ENCODE measurements at regions not wholly inside any gene's neighbourhood (a gene's known extent, or its start where the extent isn't known, plus 50 kb on each side); places are given as distances from the start of the nearest gene placed in this dataset.

DNA sequence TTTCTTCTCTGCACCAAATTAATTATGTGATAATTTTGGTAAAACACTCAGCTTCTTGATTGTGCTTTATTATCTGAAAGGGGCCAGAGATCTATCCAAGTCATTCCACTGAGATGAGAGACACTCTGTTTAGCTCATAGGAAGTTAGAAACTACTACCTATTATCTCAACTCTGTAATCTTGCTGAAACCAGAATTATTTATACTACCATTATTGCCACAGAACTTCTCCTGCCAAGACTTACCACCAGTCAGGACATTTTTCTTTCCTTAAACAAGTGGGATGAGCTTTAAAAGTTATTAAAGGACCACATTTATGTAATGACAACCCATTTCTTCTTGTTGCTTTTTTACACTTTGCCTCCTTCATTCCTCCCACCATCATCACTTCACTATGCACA lies 855.6 kb upstream of the PIK3C3 start:
- no peaks in the 10 kb centered on the region for H4K20me1 ChIP-seq (replicated peaks; ENCODE audit: insufficient read depth)
- no peak overlapping the region; the same call in 1 of the 2 replicates for H2AFZ ChIP-seq
- no peak overlapping the region for H3K4me2 ChIP-seq
- Mint-ChIP-seq H3K36me3 (ENCODE audit: low read depth) (no peaks in the 10 kb centered on the region; the same call in 2 of the 3 replicates), H3K4me3 (no peak overlapping the region), H3K27ac (no peak overlapping the region), H3K4me1 (no peaks in the 10 kb centered on the region), H3K27me3 (ENCODE audit: insufficient read depth, low read depth, poor library complexity) (peaks cover 2% of the 10 kb centered on the region), H3K9me3 (0 out of 3 replicates have a peak, but pooled peaks cover 4% of the 10 kb centered on the region)
- ATAC-seq (no peak), DNase-seq (ENCODE audit: low spot score) (no peak)
- no peak overlapping the region for H3K27ac ChIP-seq (ENCODE audit: low read depth)
- no peaks in the 10 kb centered on the region for H3F3A ChIP-seq (replicated peaks; ENCODE audit: low read depth)
- no peak for TF ChIP-seq CTCF (conservative IDR thresholded peaks at IDR 0.05; ENCODE audit: low read depth in 2 of 2)
- TF ChIP-seq ZNF114 (CRISPR knock-in tag; IDR thresholded peaks at IDR 0.05) = no peak
- TF ChIP-seq, protein P1, sequence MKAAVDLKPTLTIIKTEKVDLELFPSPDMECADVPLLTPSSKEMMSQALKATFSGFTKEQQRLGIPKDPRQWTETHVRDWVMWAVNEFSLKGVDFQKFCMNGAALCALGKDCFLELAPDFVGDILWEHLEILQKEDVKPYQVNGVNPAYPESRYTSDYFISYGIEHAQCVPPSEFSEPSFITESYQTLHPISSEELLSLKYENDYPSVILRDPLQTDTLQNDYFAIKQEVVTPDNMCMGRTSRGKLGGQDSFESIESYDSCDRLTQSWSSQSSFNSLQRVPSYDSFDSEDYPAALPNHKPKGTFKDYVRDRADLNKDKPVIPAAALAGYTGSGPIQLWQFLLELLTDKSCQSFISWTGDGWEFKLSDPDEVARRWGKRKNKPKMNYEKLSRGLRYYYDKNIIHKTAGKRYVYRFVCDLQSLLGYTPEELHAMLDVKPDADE (IDR thresholded peaks at IDR 0.05) = no peak
- TF ChIP-seq ZNF331 (CRISPR knock-in tag; IDR thresholded peaks at IDR 0.05; ENCODE audit: low read depth) = no peak
- no peak for TF ChIP-seq REST (IDR thresholded peaks at IDR 0.05; ENCODE audit: unreplicated experiment)
- TF ChIP-seq EZH2 (IDR thresholded peaks at IDR 0.05; ENCODE audit: low read depth, unreplicated experiment) = no peak
- no peak for TF ChIP-seq CREB1 (CRISPR knock-in tag; IDR thresholded peaks at IDR 0.05; ENCODE audit: low read depth)
- TF ChIP-seq POLR2AphosphoS5 (IDR thresholded peaks at IDR 0.05; ENCODE audit: low read depth) = no peak
- no peak for TF ChIP-seq NANOG (IDR thresholded peaks at IDR 0.05; ENCODE audit: borderline replicate concordance)
- no peak for TF ChIP-seq JUNB (IDR thresholded peaks at IDR 0.05; ENCODE audit: unreplicated experiment)
- TF ChIP-seq STAT1 (IDR thresholded peaks at IDR 0.05; ENCODE audit: unreplicated experiment) = no peak
- no peak for TF ChIP-seq EZH2phosphoT487 (IDR thresholded peaks at IDR 0.05; ENCODE audit: unreplicated experiment)
- H3K79me2 ChIP-seq (replicated peaks; ENCODE audit: insufficient read depth) = no peaks in the 10 kb centered on the region
- H3K36me3 ChIP-seq (ENCODE audit: insufficient read depth) = no peaks in the 10 kb centered on the region
- H3K27me3 ChIP-seq (ENCODE audit: insufficient read depth) = no peaks in the 10 kb centered on the region
- no peak overlapping the region for H3K4me3 ChIP-seq
- H3K4me1 ChIP-seq (ENCODE audit: insufficient read depth) = no peaks in the 10 kb centered on the region
- H3K9me2 ChIP-seq (ENCODE audit: insufficient read depth) = 0 out of 2 replicates have a peak, but pooled peaks cover 2% of the 10 kb centered on the region

All from GM23338 (cell line).